ENCODE measurements at regions not wholly inside any gene's neighbourhood (a gene's known extent, or its start where the extent isn't known, plus 50 kb on each side); places are given as distances from the start of the nearest gene placed in this dataset.
A peak's percentile ranks its signal among the peaks of the same experiment; 100 is the strongest.
"Not testable (repeated sequence)": the region's sequence is repeated elsewhere in the genome, so short reads cannot be mapped to it uniquely, and the experiment has no call there.

DNA sequence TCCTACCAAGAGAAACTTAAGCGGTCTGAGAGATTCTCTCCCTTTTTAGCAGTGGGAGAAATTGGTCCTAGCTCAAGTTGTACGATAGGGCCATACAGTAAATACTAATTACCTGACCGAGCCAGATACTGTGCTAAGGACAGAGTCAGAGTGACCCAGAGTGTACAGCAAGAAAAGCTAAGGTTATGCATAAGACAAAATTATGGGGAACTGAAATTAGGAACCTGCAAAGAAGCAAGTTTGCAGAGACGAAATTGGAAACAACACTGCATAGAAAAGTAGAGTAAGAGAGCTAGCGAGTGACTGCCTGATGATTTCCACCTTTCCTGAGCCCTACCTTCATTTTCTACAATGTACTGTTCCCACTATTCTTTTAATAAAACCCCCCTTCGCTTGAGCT is 278.1 kb downstream of the NKX6-1 start:
- intact Hi-C loops (cut with DNase I): no loop called here
- Histone ChIP-seq H3K4me1 (no peaks in the 10 kb centered on the region), H3K27ac (peak overlapping the region in 1 of 4 donors; percentile 71), H3K4me3 (no peak overlapping the region), H3K36me3 (no peaks in the 10 kb centered on the region), H3K27me3 (no peaks in the 10 kb centered on the region), H3K9me3 (no peaks in the 10 kb centered on the region)
- WGBS, 2 donors: 90 to 91% methylated on average over 6 of the region's 6 CpGs
- no peak for DNase-seq
- no peak for TF ChIP-seq POLR2A (IDR thresholded peaks at IDR 0.05)
- TF ChIP-seq POLR2AphosphoS5 (IDR thresholded peaks at IDR 0.05): no peak
- TF ChIP-seq, protein P1, sequence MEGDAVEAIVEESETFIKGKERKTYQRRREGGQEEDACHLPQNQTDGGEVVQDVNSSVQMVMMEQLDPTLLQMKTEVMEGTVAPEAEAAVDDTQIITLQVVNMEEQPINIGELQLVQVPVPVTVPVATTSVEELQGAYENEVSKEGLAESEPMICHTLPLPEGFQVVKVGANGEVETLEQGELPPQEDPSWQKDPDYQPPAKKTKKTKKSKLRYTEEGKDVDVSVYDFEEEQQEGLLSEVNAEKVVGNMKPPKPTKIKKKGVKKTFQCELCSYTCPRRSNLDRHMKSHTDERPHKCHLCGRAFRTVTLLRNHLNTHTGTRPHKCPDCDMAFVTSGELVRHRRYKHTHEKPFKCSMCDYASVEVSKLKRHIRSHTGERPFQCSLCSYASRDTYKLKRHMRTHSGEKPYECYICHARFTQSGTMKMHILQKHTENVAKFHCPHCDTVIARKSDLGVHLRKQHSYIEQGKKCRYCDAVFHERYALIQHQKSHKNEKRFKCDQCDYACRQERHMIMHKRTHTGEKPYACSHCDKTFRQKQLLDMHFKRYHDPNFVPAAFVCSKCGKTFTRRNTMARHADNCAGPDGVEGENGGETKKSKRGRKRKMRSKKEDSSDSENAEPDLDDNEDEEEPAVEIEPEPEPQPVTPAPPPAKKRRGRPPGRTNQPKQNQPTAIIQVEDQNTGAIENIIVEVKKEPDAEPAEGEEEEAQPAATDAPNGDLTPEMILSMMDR (IDR thresholded peaks at IDR 0.05): no peak
- no peak for TF ChIP-seq EP300 (IDR thresholded peaks at IDR 0.05)

DNA sequence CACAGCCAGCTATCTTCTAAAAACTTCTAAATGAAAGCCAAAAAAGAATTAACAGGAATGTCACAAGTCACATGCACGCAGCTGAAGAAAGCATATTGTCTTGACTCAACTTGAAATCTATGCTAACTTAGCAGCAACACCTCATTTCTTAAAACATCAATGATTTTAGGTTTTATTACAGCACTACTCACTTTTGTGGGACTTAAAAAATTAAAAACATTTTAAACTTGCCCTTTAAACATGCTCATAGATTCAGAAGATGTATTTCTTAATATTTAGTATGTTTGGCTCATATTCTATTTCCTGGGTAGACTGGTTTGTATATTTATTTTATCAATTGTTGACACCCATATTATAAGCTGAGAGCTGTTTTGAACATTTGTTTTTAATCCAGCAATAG is 279.4 kb downstream of the NKX6-1 start:
- Histone ChIP-seq H3K27me3 (no peaks in the 10 kb centered on the region), H3K27ac (peak overlapping the region in 1 of 4 donors; percentile 71), H3K4me3 (no peak overlapping the region), H3K36me3 (no peaks in the 10 kb centered on the region), H3K9me3 (no peaks in the 10 kb centered on the region), H3K4me1 (no peaks in the 10 kb centered on the region)
- no peak for DNase-seq
- intact Hi-C loops (cut with DNase I): no loop called here
- WGBS, 2 donors: 85 to 93% methylated on average over 1 of the region's 1 CpG
- no peak for TF ChIP-seq POLR2AphosphoS5 (IDR thresholded peaks at IDR 0.05)
- TF ChIP-seq, protein P1 (IDR thresholded peaks at IDR 0.05): no peak
- TF ChIP-seq POLR2A (IDR thresholded peaks at IDR 0.05): no peak
- no peak for TF ChIP-seq EP300 (IDR thresholded peaks at IDR 0.05)

DNA sequence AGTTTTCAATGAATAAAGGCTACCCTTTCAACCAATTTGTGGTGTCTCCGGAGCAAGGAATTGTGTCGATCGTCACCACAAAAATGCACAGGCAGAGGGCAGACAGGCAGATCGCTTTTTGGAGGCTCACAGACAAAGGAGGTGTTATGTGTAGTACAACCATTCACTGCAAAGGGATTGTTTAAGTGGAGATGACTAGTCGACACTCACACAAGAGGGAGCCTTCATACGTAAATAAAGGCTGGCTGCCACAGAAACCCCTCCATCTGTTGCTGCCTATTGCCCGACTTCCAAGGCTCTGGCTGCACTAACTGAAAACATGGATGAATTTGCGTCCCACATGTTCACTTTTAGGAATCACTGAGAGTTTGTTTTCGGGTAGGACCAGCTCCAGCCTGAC is 281.1 kb downstream of the NKX6-1 start:
- H3K27me3 ChIP-seq: no peaks in the 10 kb centered on the region
- H3K4me3 ChIP-seq: no peak overlapping the region
- no peak for TF ChIP-seq POLR2A (IDR thresholded peaks at IDR 0.05)
- TF ChIP-seq, protein P1 (IDR thresholded peaks at IDR 0.05): no peak
- TF ChIP-seq POLR2AphosphoS5 (IDR thresholded peaks at IDR 0.05): no peak
- no peak for TF ChIP-seq EP300 (IDR thresholded peaks at IDR 0.05)
- H3K36me3 ChIP-seq: no peaks in the 10 kb centered on the region
- intact Hi-C loops (cut with DNase I): no loop called here
- WGBS, 2 donors: 75 to 76% methylated on average over 9 of the region's 9 CpGs
- no peak overlapping the region for H3K27ac ChIP-seq
- no peaks in the 10 kb centered on the region for H3K4me1 ChIP-seq
- peaks cover 0 to 2% (median 0%) of the 10 kb centered on the region in 4 donors for H3K9me3 ChIP-seq
- DNase-seq: no peak

DNA sequence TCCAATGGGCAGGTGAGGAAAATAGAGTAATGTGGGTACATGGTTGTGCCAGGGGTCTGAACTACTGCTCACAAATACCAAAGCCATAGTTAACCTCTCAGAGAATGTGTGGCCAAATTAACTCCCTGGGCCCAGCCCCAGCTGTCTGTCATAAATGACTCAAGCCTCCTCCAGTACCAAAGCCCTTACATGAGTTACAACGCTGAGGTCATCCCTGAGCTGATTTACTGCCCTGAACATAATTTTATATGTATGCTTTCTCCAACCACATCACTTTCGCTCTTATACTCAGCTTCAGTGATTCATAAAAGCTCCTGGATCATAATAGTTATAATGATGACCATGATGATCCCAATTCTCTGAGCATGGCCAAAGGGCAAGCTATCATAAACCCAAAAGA is 283.9 kb downstream of the NKX6-1 start:
- no peak overlapping the region for H3K4me3 ChIP-seq
- TF ChIP-seq EP300 (IDR thresholded peaks at IDR 0.05) (no peak), POLR2A (IDR thresholded peaks at IDR 0.05) (no peak), POLR2AphosphoS5 (IDR thresholded peaks at IDR 0.05) (no peak)
- TF ChIP-seq, protein P1 (IDR thresholded peaks at IDR 0.05): no peak
- H3K36me3 ChIP-seq: no peaks in the 10 kb centered on the region
- H3K4me1 ChIP-seq: no peaks in the 10 kb centered on the region
- peaks cover 0 to 2% (median 0%) of the 10 kb centered on the region in 4 donors for H3K9me3 ChIP-seq
- intact Hi-C loops (cut with DNase I): no loop called here
- no peak for DNase-seq
- H3K27me3 ChIP-seq: no peaks in the 10 kb centered on the region
- H3K27ac ChIP-seq: no peak overlapping the region
- 54 to 75% methylated on average over 2 of the region's 2 CpGs for WGBS, 2 donors

DNA sequence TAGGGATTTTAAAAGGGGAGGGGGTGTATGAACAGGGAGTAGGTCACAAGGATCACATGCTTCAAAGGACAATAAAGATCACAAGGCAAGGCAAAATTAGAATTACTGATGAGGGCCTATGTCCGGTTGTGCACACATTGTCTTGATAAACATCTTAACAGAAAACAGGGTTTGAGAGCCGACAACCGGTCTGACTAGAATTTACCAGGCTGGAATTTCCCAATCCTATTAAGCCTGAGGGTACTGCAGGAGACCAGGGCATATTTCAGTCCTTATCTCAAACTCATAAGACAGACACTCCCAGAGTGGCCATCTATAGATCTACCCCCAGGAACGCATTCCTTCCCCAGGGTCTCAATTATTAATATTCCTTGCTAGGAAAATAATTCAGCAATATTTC is 292.9 kb downstream of the NKX6-1 start:
- H3K27me3 ChIP-seq; H3K27ac ChIP-seq; intact Hi-C loops (cut with DNase I); DNase-seq; H3K4me3 ChIP-seq; H3K4me1 ChIP-seq; H3K36me3 ChIP-seq; H3K9me3 ChIP-seq: not testable (repeated sequence)
- WGBS, 2 donors: 61 to 83% methylated on average over 4 of the region's 4 CpGs
